ENCODE measurements at regions not wholly inside any gene's neighbourhood (a gene's known extent, or its start where the extent isn't known, plus 50 kb on each side); places are given as distances from the start of the nearest gene placed in this dataset.

DNA sequence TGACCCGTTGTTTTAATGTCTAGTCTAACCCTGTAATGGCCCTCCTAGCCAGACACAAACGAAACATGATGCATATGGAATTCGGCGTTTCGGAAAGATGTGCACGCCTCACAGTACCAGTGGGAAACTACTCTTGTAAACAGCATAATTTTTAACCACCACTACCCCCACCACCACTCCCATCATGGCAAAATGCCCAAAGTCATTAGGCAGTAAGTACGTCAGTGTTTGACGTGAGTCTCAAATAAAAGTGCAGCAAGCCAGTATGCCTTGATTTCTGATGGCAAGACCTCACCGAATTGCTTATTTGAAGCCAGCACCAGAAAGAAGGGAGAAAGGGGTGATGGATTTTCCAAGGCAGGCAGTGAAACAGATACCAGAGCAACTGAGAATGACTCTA is 71.4 kb downstream of the ADRB2 start:
- peak; percentile 71 for ATAC-seq
- intact Hi-C loops (cut with DNase I, micrococcal nuclease): no loop called here
- Histone ChIP-seq H3K4me3 (no peak overlapping the region), H3K4me1 (ENCODE audit: low read depth) (no peaks in the 10 kb centered on the region), H3K36me3 (ENCODE audit: low read depth) (no peaks in the 10 kb centered on the region), H3K9me3 (no peaks in the 10 kb centered on the region)
- TF ChIP-seq, protein P1, sequence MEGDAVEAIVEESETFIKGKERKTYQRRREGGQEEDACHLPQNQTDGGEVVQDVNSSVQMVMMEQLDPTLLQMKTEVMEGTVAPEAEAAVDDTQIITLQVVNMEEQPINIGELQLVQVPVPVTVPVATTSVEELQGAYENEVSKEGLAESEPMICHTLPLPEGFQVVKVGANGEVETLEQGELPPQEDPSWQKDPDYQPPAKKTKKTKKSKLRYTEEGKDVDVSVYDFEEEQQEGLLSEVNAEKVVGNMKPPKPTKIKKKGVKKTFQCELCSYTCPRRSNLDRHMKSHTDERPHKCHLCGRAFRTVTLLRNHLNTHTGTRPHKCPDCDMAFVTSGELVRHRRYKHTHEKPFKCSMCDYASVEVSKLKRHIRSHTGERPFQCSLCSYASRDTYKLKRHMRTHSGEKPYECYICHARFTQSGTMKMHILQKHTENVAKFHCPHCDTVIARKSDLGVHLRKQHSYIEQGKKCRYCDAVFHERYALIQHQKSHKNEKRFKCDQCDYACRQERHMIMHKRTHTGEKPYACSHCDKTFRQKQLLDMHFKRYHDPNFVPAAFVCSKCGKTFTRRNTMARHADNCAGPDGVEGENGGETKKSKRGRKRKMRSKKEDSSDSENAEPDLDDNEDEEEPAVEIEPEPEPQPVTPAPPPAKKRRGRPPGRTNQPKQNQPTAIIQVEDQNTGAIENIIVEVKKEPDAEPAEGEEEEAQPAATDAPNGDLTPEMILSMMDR (IDR thresholded peaks at IDR 0.05): no peak
- peak in 1 of 3 donors; percentile 43 for DNase-seq

GRCh38 chr5:148898413-148899075 is 72.1 kb downstream of the ADRB2 start:
- intact Hi-C loops (cut with DNase I, micrococcal nuclease): no loop called here
- ATAC-seq (no peak), DNase-seq (no peak)
- TF ChIP-seq, protein P1 (IDR thresholded peaks at IDR 0.05): no peak
- H3K9me3 ChIP-seq: no peaks in the 10 kb centered on the region
- no peaks in the 10 kb centered on the region for H3K36me3 ChIP-seq (ENCODE audit: low read depth)
- no peaks in the 10 kb centered on the region for H3K4me1 ChIP-seq (ENCODE audit: low read depth)
- H3K4me3 ChIP-seq: no peak overlapping the region

- TF ChIP-seq, protein P1 (IDR thresholded peaks at IDR 0.05): no peak
- Histone ChIP-seq H3K36me3 (ENCODE audit: low read depth) (no peaks in the 10 kb centered on the region), H3K9me3 (no peaks in the 10 kb centered on the region), H3K4me3 (no peak overlapping the region), H3K4me1 (ENCODE audit: low read depth) (no peaks in the 10 kb centered on the region)
- ATAC-seq (no peak), DNase-seq (no peak)
- intact Hi-C loops (cut with DNase I, micrococcal nuclease): no loop called here
Measured at GRCh38 chr5:148899993-148900392, 73.6 kb downstream of the ADRB2 start.

GRCh38 chr5:148902478-148902877 is 76.1 kb downstream of the ADRB2 start:
- intact Hi-C loops (cut with DNase I, micrococcal nuclease): no loop called here
- no peaks in the 10 kb centered on the region for H3K36me3 ChIP-seq (ENCODE audit: low read depth)
- H3K9me3 ChIP-seq: no peaks in the 10 kb centered on the region
- TF ChIP-seq, protein P1 (IDR thresholded peaks at IDR 0.05): no peak
- no peaks in the 10 kb centered on the region for H3K4me1 ChIP-seq (ENCODE audit: low read depth)
- DNase-seq (no peak), ATAC-seq (no peak)
- H3K4me3 ChIP-seq: no peak overlapping the region

- ATAC-seq (no peak), DNase-seq (no peak)
- intact Hi-C loops (cut with DNase I, micrococcal nuclease): no loop called here
- H3K4me1 ChIP-seq (ENCODE audit: low read depth): no peaks in the 10 kb centered on the region
- TF ChIP-seq, protein P1 (IDR thresholded peaks at IDR 0.05): no peak
- no peak overlapping the region for H3K4me3 ChIP-seq
- H3K9me3 ChIP-seq: no peaks in the 10 kb centered on the region
- H3K36me3 ChIP-seq (ENCODE audit: low read depth): no peaks in the 10 kb centered on the region
Measured at GRCh38 chr5:148903587-148903986, 77.2 kb downstream of the ADRB2 start.

DNA sequence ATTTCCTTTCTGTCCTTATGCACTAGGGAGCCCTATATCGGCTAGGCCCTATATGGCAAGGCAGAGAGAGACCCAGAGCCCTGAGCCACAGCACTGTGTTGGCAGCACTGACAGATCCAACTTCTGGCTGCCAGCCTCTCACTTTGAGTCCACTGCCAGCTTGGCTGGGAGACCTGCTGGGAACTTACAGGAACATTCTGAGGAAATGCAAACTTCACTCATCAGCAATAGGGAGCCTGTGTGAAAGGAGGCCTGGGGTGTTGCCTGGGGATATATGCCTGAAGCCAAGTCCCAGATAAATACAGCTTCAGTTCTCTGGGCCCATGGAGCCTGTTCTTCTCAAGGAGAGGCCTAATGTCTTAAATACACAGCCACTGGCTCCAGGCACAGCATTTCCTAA is 78.0 kb downstream of the ADRB2 start:
- H3K4me1 ChIP-seq (ENCODE audit: low read depth): peaks cover 4% of the 10 kb centered on the region
- H3K4me3 ChIP-seq: no peak overlapping the region
- no peaks in the 10 kb centered on the region for H3K9me3 ChIP-seq
- intact Hi-C loops (cut with DNase I, micrococcal nuclease): no loop called here
- ATAC-seq (no peak), DNase-seq (no peak)
- TF ChIP-seq, protein P1 (IDR thresholded peaks at IDR 0.05): no peak
- no peaks in the 10 kb centered on the region for H3K36me3 ChIP-seq (ENCODE audit: low read depth)
